ENCODE measurements at regions not wholly inside any gene's neighbourhood (a gene's known extent, or its start where the extent isn't known, plus 50 kb on each side); places are given as distances from the start of the nearest gene placed in this dataset.

DNA sequence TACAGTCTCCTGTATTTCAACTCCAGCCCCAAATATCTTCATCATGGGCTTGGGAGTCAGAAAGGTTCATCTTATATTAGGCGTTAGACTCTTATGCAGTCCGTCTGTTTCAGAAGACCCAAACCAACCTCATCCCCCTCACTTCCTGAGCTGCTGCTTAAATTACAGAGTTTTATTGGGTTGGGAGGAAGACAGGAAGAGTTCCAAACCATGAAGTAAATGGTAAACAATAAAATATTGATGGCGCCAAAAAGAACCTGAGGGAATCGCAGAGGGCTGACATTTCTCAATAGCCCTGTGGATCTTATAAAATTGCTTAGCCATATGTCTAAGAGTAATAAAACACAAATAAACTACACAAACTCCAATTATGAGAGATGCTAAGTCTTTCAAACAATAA, 116.9 kb upstream of the C3orf80 start (continued):
- TF ChIP-seq, protein P1, sequence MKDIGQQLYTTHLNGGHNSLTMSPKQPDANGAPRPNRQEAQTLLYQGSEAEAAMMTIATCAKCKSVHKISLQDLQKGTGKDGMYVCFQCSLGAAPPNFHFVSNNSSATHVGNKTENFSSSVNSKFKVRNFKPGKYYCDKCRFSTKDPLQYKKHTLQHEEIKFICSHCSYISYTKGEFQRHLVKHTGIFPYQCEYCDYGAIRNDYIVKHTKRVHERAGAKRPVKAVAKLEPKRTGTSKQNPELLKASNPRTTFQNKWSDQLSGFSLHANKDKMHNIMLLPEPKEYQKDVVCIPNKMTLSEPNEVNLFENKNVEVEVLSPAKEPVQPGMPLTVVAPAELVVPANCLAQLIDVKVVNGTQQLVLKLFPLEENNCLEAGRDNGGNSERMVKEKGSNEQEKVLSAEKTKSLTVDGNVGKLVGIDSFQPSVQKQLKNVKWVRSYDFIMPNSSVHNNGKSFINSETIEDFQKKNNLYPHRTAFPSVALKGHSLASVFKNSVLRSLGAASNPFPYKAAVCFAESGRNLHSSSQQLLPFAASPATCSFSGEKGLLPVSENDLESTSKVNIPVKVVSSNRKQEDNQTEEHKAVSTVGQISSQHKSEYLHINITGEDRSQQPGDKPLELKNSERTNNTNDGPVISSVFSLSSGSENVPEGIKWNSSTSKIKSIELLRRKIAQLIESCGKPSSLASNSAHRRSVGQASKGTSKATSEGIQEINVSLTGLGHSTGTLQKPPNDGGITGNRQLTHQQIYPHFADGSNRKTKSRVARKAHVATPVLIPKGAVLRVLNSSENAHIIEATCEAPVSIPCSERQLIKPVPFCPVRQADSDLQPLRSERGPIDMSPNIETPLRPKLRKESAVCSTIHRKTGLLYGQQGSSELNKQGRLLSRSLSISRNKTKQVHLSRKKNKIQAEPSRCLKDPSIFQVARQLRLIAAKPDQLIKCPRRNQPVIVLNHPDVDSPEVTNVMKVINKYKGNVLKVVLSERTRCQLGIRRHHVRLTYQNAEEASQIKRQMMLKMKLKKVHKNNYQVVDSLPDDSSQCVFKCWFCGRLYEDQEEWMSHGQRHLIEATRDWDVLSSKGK (CRISPR knock-in tag; IDR thresholded peaks at IDR 0.05): no peak
- TF ChIP-seq, protein P2, sequence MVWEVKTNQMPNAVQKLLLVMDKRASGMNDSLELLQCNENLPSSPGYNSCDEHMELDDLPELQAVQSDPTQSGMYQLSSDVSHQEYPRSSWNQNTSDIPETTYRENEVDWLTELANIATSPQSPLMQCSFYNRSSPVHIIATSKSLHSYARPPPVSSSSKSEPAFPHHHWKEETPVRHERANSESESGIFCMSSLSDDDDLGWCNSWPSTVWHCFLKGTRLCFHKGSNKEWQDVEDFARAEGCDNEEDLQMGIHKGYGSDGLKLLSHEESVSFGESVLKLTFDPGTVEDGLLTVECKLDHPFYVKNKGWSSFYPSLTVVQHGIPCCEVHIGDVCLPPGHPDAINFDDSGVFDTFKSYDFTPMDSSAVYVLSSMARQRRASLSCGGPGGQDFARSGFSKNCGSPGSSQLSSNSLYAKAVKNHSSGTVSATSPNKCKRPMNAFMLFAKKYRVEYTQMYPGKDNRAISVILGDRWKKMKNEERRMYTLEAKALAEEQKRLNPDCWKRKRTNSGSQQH (CRISPR knock-in tag; IDR thresholded peaks at IDR 0.05): no peak
- no peak for TF ChIP-seq TCF7 (IDR thresholded peaks at IDR 0.05; ENCODE audit: borderline replicate concordance)
- TF ChIP-seq PHB (CRISPR knock-in tag; IDR thresholded peaks at IDR 0.05): no peak
- TF ChIP-seq ZBTB7A (IDR thresholded peaks at IDR 0.05; ENCODE audit: borderline replicate concordance, control insufficient read depth, low read depth, low read length): no peak

DNA sequence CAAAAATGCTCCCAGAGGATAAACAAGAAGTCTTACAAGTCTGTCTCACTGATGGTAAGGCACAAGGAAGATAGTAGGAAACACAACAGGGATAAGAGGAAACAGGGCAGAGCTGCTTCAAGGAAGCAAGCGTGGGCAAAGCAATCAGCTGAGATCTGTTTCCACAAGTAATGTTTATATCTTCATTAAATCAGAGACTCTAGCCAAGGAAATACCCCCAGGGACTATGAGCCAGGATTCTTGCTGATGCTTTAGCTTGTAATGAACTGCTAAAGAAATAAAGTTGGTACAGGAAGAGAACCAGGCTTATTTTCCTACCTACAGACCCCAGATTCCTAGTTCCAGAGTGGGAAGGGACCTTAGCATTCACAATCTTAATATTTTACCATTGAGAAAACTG, 112.7 kb upstream of the C3orf80 start:
- no peaks in the 10 kb centered on the region for H3K36me3 ChIP-seq (ENCODE audit: control insufficient read depth, insufficient read depth, low read length)
- H3K9ac ChIP-seq (ENCODE audit: insufficient read depth in 1 of 2, low read depth in 2 of 2, low read length in 2 of 2): no peak overlapping the region
- in situ Hi-C loops (cut with MboI): no loop called here
- TF ChIP-seq RFX7 (CRISPR knock-in tag; IDR thresholded peaks at IDR 0.05) (no peak), ETV6 (IDR thresholded peaks at IDR 0.05; ENCODE audit: borderline replicate concordance in 1 of 2, low read depth in 2 of 2, low read length in 1 of 2) (no peak), ETV6 (CRISPR knock-in tag; IDR thresholded peaks at IDR 0.05; ENCODE audit: borderline replicate concordance) (no peak), PRPF4 (IDR thresholded peaks at IDR 0.05; ENCODE audit: insufficient read depth, low read depth, low read length, poor library complexity, severe bottlenecking) (no peak)
- TF ChIP-seq, protein P3, sequence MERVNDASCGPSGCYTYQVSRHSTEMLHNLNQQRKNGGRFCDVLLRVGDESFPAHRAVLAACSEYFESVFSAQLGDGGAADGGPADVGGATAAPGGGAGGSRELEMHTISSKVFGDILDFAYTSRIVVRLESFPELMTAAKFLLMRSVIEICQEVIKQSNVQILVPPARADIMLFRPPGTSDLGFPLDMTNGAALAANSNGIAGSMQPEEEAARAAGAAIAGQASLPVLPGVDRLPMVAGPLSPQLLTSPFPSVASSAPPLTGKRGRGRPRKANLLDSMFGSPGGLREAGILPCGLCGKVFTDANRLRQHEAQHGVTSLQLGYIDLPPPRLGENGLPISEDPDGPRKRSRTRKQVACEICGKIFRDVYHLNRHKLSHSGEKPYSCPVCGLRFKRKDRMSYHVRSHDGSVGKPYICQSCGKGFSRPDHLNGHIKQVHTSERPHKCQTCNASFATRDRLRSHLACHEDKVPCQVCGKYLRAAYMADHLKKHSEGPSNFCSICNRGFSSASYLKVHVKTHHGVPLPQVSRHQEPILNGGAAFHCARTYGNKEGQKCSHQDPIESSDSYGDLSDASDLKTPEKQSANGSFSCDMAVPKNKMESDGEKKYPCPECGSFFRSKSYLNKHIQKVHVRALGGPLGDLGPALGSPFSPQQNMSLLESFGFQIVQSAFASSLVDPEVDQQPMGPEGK (CRISPR knock-in tag; IDR thresholded peaks at IDR 0.05; ENCODE audit: borderline replicate concordance): no peak
- TF ChIP-seq, protein P4, sequence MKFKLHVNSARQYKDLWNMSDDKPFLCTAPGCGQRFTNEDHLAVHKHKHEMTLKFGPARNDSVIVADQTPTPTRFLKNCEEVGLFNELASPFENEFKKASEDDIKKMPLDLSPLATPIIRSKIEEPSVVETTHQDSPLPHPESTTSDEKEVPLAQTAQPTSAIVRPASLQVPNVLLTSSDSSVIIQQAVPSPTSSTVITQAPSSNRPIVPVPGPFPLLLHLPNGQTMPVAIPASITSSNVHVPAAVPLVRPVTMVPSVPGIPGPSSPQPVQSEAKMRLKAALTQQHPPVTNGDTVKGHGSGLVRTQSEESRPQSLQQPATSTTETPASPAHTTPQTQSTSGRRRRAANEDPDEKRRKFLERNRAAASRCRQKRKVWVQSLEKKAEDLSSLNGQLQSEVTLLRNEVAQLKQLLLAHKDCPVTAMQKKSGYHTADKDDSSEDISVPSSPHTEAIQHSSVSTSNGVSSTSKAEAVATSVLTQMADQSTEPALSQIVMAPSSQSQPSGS (CRISPR knock-in tag; IDR thresholded peaks at IDR 0.05): no peak

More for the DNA sequence above, 112.7 kb upstream of the C3orf80 start:
- intact Hi-C loops (cut with micrococcal nuclease): no loop called here
- no peak overlapping the region for H3K4me2 ChIP-seq (ENCODE audit: insufficient read depth, low read length)
- H3K4me3 ChIP-seq: no peak overlapping the region
- CTCF ChIA-PET (ENCODE audit: low intra/inter-chr PET ratio): no interaction called here
- H3K4me1 ChIP-seq (replicated peaks in 1 of 2; ENCODE audit: control insufficient read depth in 2 of 2, insufficient read depth in 2 of 2, low read length in 2 of 2): no peaks in the 10 kb centered on the region; a peak in 1 of 5 replicates
- WGBS (ENCODE audit: insufficient coverage, low coverage, missing lambda C conversion rate): 0% methylated on average over 1 of the region's 1 CpG
- POLR2A ChIA-PET: no interaction called here
- no peak overlapping the region for H3K27ac ChIP-seq (ENCODE audit: extremely low read depth, low read depth, low read length)
- H2AFZ ChIP-seq (ENCODE audit: low read depth, low read length): no peak overlapping the region
- no peak for DNase-seq (ENCODE audit: extremely low read depth in 1 of 4, low spot score in 3 of 4)
- H3K79me2 ChIP-seq (ENCODE audit: control insufficient read depth, insufficient read depth, low read length): no peaks in the 10 kb centered on the region
- no peaks in the 10 kb centered on the region for H4K20me1 ChIP-seq (replicated peaks; ENCODE audit: control insufficient read depth, insufficient read depth, low read length)
- H3K27me3 ChIP-seq (ENCODE audit: control insufficient read depth in 2 of 2, insufficient read depth in 2 of 2, low read length in 2 of 2): peaks cover 0 to 10% of the 10 kb centered on the region in 2 experiments; a peak in 3 of 5 replicates
- no peak for FAIRE-seq
- no peaks in the 10 kb centered on the region for H3K9me1 ChIP-seq (ENCODE audit: control insufficient read depth, insufficient read depth, low read length)
- no TSS peak for BruUV-seq (replicated peaks)
- no peaks in the 10 kb centered on the region for H3K9me3 ChIP-seq (replicated peaks; ENCODE audit: control insufficient read depth, insufficient read depth, low read depth, low read length)
- ATAC-seq: no peak

Measured in K562 (cell line).